ENCODE measurements at regions not wholly inside any gene's neighbourhood (a gene's known extent, or its start where the extent isn't known, plus 50 kb on each side); places are given as distances from the start of the nearest gene placed in this dataset.

DNA sequence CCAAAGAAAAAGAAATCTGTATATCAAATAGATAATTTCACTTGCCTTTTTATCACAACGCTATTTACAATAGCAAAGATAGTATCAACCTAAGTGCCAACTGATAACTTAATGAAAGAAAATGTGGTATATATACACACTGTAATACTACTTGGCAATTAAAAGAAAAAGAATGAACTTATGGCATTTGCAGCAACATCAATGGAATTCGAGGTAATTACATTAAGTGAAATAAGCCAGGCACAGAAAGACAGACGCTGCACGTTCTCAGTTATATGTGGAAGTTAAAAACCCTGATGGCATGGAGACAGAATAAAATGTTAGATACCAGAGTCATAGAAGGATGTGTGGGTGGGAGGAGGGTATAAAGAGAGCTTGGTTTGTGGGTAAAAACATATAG is 1260.5 kb upstream of the PCDH9 start:
- H3K4me2 ChIP-seq (ENCODE audit: low read length) = no peak overlapping the region
- no peaks in the 10 kb centered on the region for H3K27me3 ChIP-seq (ENCODE audit: low read depth, low read length)
- H3K79me2 ChIP-seq (ENCODE audit: low read length) = no peaks in the 10 kb centered on the region
- no peak overlapping the region for H3K27ac ChIP-seq (ENCODE audit: low read length)
- no peaks in the 10 kb centered on the region for H3K4me1 ChIP-seq (ENCODE audit: low read length)
- TF ChIP-seq EZH2phosphoT487 (IDR thresholded peaks at IDR 0.05; ENCODE audit: low read depth) = no peak
- TF ChIP-seq, protein P1, sequence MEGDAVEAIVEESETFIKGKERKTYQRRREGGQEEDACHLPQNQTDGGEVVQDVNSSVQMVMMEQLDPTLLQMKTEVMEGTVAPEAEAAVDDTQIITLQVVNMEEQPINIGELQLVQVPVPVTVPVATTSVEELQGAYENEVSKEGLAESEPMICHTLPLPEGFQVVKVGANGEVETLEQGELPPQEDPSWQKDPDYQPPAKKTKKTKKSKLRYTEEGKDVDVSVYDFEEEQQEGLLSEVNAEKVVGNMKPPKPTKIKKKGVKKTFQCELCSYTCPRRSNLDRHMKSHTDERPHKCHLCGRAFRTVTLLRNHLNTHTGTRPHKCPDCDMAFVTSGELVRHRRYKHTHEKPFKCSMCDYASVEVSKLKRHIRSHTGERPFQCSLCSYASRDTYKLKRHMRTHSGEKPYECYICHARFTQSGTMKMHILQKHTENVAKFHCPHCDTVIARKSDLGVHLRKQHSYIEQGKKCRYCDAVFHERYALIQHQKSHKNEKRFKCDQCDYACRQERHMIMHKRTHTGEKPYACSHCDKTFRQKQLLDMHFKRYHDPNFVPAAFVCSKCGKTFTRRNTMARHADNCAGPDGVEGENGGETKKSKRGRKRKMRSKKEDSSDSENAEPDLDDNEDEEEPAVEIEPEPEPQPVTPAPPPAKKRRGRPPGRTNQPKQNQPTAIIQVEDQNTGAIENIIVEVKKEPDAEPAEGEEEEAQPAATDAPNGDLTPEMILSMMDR (IDR thresholded peaks at IDR 0.05; ENCODE audit: low read depth, low read length) = no peak
- no peaks in the 10 kb centered on the region for H3K9me3 ChIP-seq (ENCODE audit: insufficient read depth, low read length)
- H3K36me3 ChIP-seq (replicated peaks; ENCODE audit: low read depth, low read length) = no peaks in the 10 kb centered on the region
- H3K4me3 ChIP-seq (ENCODE audit: low read length) = no peak overlapping the region
- H3K9ac ChIP-seq (ENCODE audit: low read length) = no peak overlapping the region
- no peak overlapping the region for H2AFZ ChIP-seq (ENCODE audit: low read depth, low read length)
- H4K20me1 ChIP-seq (ENCODE audit: insufficient read depth, low read length) = no peaks in the 10 kb centered on the region

DNA sequence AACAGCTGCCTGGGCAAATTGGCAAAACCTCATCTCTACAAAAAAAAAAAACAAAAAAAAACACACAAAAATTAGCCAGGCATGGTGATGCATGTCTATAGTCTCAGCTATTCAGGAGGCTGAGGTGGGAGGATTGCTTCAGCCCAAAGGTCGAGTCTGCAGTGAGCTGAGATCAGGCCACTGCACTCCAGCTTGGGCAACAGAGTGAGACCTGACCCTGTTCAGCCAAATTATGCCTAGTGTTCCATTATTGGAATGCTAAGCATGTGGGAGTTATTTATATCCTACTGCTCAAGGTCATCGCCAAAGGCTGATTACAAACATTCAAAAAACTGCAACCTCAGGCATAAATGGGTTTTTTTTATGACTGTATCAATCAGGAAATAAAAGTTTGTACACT is 1251.0 kb upstream of the PCDH9 start:
- H3K4me2 ChIP-seq (ENCODE audit: low read length) = no peak overlapping the region
- H4K20me1 ChIP-seq (ENCODE audit: insufficient read depth, low read length) = no peaks in the 10 kb centered on the region
- no peaks in the 10 kb centered on the region for H3K36me3 ChIP-seq (replicated peaks; ENCODE audit: low read depth, low read length)

DNA sequence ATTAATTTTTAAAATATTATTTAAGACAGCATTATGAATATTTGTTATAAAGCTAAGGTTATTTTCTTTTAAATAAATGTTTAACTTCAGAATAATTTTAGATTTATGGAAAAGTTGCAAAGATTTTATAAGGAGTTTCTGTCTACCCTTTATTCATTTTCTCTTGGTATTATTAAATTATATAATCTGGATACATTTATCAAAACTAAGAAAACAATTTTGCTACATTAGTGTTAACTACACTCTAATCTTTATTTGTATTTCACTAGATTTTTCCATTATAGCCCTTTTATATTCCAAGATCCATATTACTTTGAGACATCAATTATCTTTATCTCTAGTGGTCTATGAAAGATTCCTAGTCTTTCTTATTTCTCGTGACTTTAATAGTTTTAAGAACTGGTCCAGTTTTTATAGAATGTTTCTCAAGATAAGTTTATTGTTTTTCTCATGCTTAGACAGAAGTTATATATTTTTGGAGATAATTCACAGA is 1243.7 kb upstream of the PCDH9 start:
- H3K27ac ChIP-seq (ENCODE audit: low read length) = no peak overlapping the region
- H3K9me3 ChIP-seq (ENCODE audit: insufficient read depth, low read length) = no peaks in the 10 kb centered on the region
- H3K9ac ChIP-seq (ENCODE audit: low read length) = no peak overlapping the region
- no peaks in the 10 kb centered on the region for H3K27me3 ChIP-seq (ENCODE audit: low read depth, low read length)
- H3K4me3 ChIP-seq (ENCODE audit: low read length) = no peak overlapping the region
- H3K4me1 ChIP-seq (ENCODE audit: low read length) = no peaks in the 10 kb centered on the region
- H3K79me2 ChIP-seq (ENCODE audit: low read length) = no peaks in the 10 kb centered on the region
- H3K4me2 ChIP-seq (ENCODE audit: low read length) = no peak overlapping the region
- TF ChIP-seq EZH2phosphoT487 (IDR thresholded peaks at IDR 0.05; ENCODE audit: low read depth) = no peak
- TF ChIP-seq, protein P1 (IDR thresholded peaks at IDR 0.05; ENCODE audit: low read depth, low read length) = no peak
- no peaks in the 10 kb centered on the region for H3K36me3 ChIP-seq (replicated peaks; ENCODE audit: low read depth, low read length)
- no peak overlapping the region for H2AFZ ChIP-seq (ENCODE audit: low read depth, low read length)
- no peaks in the 10 kb centered on the region for H4K20me1 ChIP-seq (ENCODE audit: insufficient read depth, low read length)

More for the DNA sequence above, 1251.0 kb upstream of the PCDH9 start:
- Histone ChIP-seq H3K9ac (ENCODE audit: low read length) (no peak overlapping the region), H3K79me2 (ENCODE audit: low read length) (no peaks in the 10 kb centered on the region), H3K4me1 (ENCODE audit: low read length) (no peaks in the 10 kb centered on the region), H3K27me3 (ENCODE audit: low read depth, low read length) (no peaks in the 10 kb centered on the region), H3K27ac (ENCODE audit: low read length) (no peak overlapping the region), H3K9me3 (ENCODE audit: insufficient read depth, low read length) (no peaks in the 10 kb centered on the region), H2AFZ (ENCODE audit: low read depth, low read length) (no peak overlapping the region), H3K4me3 (ENCODE audit: low read length) (no peak overlapping the region)
- no peak for TF ChIP-seq EZH2phosphoT487 (IDR thresholded peaks at IDR 0.05; ENCODE audit: low read depth)
- TF ChIP-seq, protein P1 (IDR thresholded peaks at IDR 0.05; ENCODE audit: low read depth, low read length) = no peak

DNA sequence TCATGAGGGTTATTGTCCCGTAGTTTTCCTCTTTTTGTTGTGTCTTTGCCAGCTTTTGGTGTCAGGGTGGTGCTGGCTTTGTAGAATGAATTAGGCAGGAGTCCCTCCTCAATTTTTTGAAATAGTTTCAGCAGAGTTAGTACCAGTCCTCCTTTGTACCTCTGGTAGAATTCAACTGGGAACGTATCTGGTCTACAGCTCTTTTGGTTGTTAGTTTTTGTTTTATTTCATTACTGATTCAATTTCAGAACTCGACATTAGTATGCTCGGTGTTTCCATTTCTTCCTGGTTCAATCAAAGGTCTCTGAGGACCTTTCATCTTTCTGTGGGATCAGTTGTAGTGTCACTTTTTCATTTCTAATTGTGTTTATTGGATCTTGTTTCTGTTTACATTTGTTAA is 1237.0 kb upstream of the PCDH9 start:
- Histone ChIP-seq H3K36me3 (replicated peaks; ENCODE audit: low read depth, low read length) (no peaks in the 10 kb centered on the region), H3K4me3 (ENCODE audit: low read length) (peak overlapping the region; percentile 19; the same call in 1 of the 2 replicates), H3K4me1 (ENCODE audit: low read length) (no peaks in the 10 kb centered on the region), H3K9me3 (ENCODE audit: insufficient read depth, low read length) (no peaks in the 10 kb centered on the region), H2AFZ (ENCODE audit: low read depth, low read length) (peak overlapping the region; percentile 66; the same call in 1 of the 2 replicates), H4K20me1 (ENCODE audit: insufficient read depth, low read length) (no peaks in the 10 kb centered on the region), H3K4me2 (ENCODE audit: low read length) (peak overlapping the region; percentile 25), H3K27me3 (ENCODE audit: low read depth, low read length) (no peaks in the 10 kb centered on the region), H3K79me2 (ENCODE audit: low read length) (no peaks in the 10 kb centered on the region), H3K27ac (ENCODE audit: low read length) (no peak overlapping the region), H3K9ac (ENCODE audit: low read length) (no peak overlapping the region)
- TF ChIP-seq, protein P1 (IDR thresholded peaks at IDR 0.05; ENCODE audit: low read depth, low read length) = no peak
- TF ChIP-seq EZH2phosphoT487 (IDR thresholded peaks at IDR 0.05; ENCODE audit: low read depth) = no peak
